GM04503 (cell line): ENCODE measurements at regions not wholly inside any gene's neighbourhood (a gene's known extent, or its start where the extent isn't known, plus 50 kb on each side); places are given as distances from the start of the nearest gene placed in this dataset.
"Not testable (repeated sequence)": the region's sequence is repeated elsewhere in the genome, so short reads cannot be mapped to it uniquely, and the experiment has no call there.

Experiments
- DNase-seq: peaks from one replicate; pipeline ENCODE4 v3.0.0-alpha.2; 2012; ENCODE audit warnings: low read depth

DNA sequence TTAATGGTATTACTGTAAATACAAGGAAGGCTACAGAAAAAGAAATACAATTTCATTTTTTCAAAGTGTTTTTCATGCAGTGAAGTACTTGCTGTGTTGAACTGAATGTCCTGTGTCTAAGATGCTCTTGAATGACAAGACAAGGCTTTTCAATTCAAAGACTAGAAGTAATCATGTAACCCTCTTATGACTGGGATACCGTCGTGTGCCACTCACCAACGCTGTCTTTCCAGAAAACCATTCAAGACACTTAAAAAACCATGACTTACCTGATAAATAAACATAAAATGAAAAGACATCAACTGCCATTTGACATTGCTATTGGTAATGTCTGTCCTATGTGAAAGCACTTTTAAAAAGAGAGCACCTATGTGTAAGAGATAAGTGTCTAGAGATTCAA is 183.1 kb upstream of the DPP10 start:
- DNase-seq, result no peak

- DNase-seq, result no peak
Observed at GRCh38 chr2:114261366-114261765, 181.1 kb upstream of the DPP10 start.

GRCh38 chr2:114265261-114265660 is 177.2 kb upstream of the DPP10 start:
- no peak for DNase-seq

DNA sequence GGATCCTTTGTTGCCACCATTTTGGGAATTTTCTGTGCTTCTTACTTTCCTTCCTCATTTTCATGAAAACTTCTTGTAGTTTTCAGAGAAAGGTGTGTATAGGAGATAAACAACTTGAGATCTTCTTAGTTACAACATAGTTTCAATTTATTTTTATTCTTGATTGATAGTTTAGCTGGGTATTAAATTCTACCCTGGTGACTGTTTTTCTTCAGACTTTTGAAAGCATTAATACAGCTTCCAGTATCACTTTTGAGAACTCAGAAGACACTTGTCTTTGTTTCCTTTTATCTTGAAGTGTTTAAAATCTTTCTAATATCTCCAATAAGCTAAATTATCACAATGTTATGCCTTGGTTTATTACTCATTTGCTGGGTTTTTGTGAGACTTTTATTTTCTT is 167.5 kb upstream of the DPP10 start:
- no peak for DNase-seq

DNA sequence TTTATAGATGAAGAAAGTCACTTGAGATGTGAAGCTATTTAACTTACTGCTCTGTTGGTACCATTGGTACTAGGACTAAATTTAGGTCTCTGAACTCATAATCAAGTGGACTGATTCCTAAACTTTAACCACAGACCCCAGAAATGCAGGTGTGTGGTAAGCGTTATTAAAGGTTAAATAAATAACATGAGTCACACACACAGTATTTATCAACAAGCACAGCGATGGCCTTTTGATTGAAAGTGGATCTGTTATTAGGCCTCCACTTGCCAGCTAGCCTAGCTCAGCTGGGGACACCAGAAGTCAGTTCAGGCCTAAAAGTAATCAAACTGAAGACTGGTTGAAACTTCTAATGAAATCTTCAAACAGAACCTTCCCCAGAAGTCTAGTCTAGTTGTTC is 161.3 kb upstream of the DPP10 start:
- DNase-seq, result no peak

DNA sequence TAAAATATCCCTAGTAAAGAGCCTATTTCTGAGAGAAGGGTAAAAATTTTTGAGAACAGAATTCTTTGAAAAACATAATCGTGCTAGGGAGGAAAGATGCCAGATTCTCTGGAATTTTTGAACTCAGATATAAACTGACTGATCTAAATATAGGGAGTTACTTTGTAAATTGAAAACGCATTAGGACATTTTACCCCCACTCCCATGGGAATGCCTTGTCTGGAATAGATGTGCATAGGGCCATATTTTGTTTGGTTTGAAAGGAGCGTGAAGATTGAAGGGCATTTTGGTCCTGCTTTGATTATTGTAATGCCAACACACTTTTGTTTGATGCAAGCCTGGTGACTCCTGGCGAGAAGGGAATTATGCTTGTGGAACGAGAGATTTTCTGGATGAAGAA is 158.7 kb upstream of the DPP10 start:
- no peak for DNase-seq

DNA sequence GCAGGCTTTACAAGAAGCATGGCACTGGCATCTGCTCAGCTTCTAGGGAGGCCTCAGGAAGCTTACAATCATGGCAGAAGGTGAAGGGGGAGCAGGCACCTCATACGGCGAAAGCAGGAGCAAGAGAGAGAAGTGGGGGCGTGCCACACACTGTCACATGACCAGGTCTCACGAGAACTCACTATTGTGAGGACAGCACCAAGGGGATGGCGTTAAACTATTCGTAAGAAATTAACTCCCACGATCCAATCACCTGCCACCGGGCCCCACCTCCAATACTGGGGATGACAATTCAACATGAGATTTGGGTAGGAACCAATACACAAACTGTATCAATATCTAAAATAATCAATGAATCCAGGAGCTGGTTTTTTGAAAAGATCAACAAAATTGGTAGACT is 156.0 kb upstream of the DPP10 start:
- no peak for DNase-seq

DNA sequence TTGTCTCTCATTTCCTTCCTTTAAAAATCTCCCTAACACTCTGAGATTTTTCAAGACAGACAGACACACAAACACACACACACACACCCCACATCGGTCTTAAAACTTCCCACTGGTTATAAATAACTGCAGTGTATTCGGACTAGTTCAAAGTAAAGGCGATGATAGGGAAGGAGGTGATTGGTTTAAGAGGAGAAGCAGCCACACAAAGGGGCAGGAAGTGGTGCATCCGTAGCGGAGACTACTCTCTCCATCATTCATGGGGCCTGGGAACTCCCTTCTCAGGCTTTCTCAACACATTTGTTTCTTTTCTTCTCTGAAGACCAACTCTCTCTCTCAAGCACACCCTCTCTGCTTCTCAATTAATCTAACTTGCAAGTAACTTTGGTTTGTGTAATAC is 149.1 kb upstream of the DPP10 start:
- no peak for DNase-seq

DNA sequence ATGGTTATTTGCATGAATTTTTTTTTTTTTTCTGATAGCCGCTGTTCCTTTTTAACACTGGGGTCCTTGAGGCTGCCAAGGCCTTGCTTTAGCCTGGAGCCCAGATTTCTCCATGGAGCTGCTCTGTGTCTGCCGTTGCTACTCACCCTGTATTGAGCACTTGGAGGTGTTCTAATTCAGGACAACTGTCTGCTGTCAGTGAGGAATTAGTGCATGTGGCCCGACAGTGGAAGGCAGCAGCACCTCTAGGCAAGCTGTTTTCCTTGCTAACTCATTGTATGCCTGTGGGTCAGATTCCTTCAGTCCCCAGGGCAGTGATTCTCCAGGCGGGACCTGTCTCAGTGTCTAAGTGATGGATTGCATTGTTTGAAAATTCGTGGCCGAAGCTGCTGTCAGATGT is 147.7 kb upstream of the DPP10 start:
- DNase-seq, result no peak

- DNase-seq, result not testable (repeated sequence)
Observed at GRCh38 chr2:114300351-114300750, 142.1 kb upstream of the DPP10 start.

- DNase-seq, result no peak
Observed at GRCh38 chr2:114316532-114317300, 125.7 kb upstream of the DPP10 start.

GRCh38 chr2:114330594-114330993 is 111.8 kb upstream of the DPP10 start:
- DNase-seq, result no peak

DNA sequence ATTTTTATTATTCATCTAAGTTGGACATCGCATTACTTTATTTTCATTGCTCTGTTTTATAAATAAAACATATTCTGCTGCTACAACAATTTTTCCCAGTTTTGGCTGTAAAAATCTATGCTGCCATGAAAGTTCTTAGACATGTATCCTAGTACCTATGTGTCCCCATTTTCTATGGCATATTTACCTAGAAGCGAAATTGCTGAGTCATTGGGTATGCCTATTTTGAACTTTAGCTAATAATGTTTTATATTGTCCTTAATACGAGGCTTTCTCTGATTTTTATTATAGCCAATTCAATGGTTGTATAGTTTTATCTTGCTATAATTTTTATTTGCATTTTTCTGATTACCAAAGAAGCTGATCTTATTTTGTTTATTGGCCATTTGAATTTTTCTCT is 110.5 kb upstream of the DPP10 start:
- no peak for DNase-seq

- DNase-seq, result no peak
Observed at GRCh38 chr2:114345246-114345645, 97.2 kb upstream of the DPP10 start.

DNA sequence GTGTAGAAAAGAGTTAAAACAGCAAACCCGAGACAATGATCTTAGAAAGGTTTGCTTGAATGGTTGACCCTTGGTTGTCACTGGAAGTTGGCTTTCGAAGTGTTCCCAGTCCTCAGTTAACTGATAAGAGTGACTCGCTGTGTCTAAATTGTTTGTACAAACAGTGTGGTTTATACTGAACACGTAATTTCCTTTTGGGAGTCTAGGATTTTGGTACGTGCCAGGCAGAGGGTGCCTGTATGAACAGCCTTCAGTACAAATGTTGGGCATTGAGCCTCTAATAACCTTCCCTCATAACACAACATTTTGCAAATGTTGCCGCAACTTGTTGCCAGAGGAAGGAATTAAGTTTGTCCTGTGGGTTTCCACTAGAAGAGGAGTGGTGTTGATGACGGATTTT is 95.8 kb upstream of the DPP10 start:
- DNase-seq, result no peak

GRCh38 chr2:114350186-114350725 is 92.2 kb upstream of the DPP10 start:
- DNase-seq, result no peak

DNA sequence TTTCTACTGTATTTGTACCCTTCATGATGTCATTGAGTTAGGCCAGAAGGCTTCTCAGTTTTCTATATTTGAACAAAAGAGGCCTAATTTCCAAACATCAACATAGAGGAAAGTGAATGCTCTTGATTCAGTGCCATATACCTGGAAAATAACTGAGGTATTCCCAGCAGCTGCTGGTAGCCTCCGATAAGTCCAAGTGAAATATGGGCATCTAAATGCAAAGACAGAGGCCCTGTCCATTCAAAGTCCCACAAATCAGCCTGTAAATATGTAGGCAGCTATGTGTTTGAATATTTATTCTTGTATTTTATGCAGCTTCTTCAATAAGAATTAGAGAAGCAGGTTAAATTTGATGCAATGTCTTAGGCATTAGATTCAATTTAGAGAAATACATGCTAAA is 89.5 kb upstream of the DPP10 start:
- no peak for DNase-seq

DNA sequence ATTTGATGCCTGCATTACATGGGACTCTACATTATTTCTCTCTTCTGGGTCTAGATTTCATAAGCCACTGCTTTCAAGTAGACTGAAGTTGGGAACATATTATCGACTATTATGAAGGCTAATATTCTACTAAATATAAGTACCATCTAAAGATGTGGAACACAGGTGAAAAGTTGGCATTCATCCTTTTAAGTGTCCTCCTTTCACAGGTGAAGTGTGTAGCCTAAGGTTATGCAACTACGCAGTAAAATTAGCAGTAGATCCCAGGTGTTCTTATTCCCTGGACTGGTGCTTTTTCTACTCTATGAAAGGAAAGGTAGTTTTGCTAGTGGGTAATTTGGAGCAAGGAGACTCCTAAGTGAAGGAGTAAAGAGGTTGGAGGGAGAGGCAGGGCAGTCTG is 88.2 kb upstream of the DPP10 start:
- no peak for DNase-seq

DNA sequence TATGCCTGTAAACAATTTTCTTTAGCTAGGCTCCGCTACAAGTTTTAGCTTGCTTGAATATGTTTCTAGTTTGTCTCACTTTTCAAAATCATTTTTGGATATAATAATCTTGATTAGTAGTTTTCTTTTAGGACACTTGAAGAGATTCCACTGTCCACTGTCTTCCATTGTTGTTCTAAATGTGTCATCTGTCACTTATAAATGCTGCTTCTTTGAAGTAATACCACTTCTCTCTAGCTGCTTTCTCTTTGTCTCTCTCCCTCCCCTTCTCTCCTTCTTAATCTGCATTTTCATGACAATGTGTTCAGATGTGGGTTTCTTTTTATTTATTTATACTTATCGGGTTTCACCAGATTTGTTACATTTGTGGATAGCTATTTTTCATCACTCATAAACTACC is 73.7 kb upstream of the DPP10 start:
- DNase-seq, result no peak

DNA sequence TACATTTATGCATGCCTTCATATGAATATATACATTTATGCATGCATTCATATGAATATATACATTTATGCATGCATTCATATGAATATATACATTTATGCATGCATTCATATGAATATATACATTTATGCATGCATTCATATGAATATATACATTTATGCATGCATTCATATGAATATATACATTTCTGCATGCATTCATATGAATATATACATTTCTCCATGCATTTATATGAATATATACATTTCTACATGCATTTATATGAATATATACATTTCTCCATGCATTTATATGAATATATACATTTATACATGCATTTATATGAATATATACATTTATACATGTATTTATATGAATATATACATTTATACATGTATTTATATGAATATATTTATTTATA is 70.7 kb upstream of the DPP10 start:
- not testable (repeated sequence) for DNase-seq

DNA sequence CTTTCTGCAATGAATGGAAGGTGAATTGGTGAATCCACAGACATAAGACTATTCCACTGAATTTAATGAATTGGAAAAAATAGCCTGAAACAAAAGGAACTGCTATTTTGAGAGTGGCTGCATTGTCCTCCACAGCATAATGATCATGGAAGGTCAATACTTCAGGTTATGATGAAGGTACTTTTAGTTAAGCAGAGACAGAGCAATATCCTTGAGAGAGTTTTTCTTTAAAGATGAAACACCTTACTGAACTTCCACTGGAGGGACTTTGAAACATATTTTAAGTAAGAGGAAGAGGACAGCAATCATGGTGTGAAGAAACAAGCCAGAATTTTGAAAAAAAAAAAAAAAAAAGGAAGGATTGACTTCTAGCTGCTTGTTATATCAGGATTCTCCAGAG is 68.8 kb upstream of the DPP10 start:
- DNase-seq, result no peak

- DNase-seq, result no peak
Observed at GRCh38 chr2:114384441-114384840, 58.0 kb upstream of the DPP10 start.

DNA sequence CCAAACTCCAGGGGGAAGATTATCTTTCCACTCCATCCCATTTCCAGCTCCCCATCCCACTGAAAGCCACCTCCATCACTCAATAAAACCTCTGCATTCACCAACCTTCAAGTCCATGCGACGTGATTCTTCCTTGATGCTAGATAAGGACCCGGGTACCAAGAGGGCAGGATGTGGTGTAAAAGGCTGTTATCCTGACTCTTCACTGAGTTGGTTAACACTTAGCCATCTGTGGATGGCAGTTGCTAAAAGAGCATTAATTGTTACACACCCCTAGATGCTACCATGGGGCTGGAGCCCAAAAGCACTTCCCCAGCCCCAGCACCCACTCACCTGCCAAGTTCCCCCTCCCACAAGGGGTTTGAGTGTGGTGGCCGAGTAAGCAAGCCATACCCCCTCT is 53.4 kb upstream of the DPP10 start:
- DNase-seq, result no peak
